Endothelial cell of umbilical vein (primary cell): ENCODE measurements at regions not wholly inside any gene's neighbourhood (a gene's known extent, or its start where the extent isn't known, plus 50 kb on each side); places are given as distances from the start of the nearest gene placed in this dataset.

Experiments used
- BruUV-seq: library from RNA; stranded (reverse); fragments of 400-500 nt; replicated peaks from 2 replicates; lab custom pipeline; 2021; lab: Mats Ljungman, UMichigan
- CTCF ChIA-PET: fragments of 300-600, 350-600 bp; sonication (Branson Sonifier 250); formaldehyde crosslinking; loops from one replicate; lab custom pipeline; 2021; ENCODE audit warnings: antibody characterized with exemption, inconsistent platforms; lab: Charles Lee
- POLR2A ChIA-PET: fragments of 300-600, 350-600 bp; sonication (Branson Sonifier 250); formaldehyde crosslinking; loops from one replicate; lab custom pipeline; 2021; ENCODE audit warnings: antibody characterized with exemption, inconsistent platforms; lab: Charles Lee
- DNase-seq: peaks from one replicate; pipeline ENCODE4 v3.0.0-alpha.2; 2011; ENCODE audit warnings: low read depth, low spot score
- FAIRE-seq: peaks from 2 replicates; lab custom pipeline; 2011; peaks lifted over from hg19 to GRCh38; lab: Jason Lieb, UNC
- H2AFZ ChIP-seq: 2 replicates; pipeline ENCODE4 v1.6.0; 2012; ENCODE audit warnings: low read depth, low read length, control low read depth, inconsistent platforms
- H3K27ac ChIP-seq: 2 replicates; pipeline ENCODE4 v1.5.1; 2011; ENCODE audit warnings: low read depth, mild to moderate bottlenecking, control low read depth, low read length, moderate library complexity; ENCODE audit not compliant: insufficient read depth
- H3K27me3 ChIP-seq, 2 experiments: 2 replicates each; pipeline versions ENCODE4 v1.6.0 to v1.6.1; 2011; ENCODE audit warnings: low read length in 2 of 2, mixed read lengths in 1 of 2; ENCODE audit not compliant: control insufficient read depth in 2 of 2, insufficient read depth in 2 of 2
- H3K36me3 ChIP-seq, 2 experiments: 2 replicates in 1 of 2; 3 replicates in 1 of 2; pipeline ENCODE4 v1.5.1; 2011; ENCODE audit warnings: low read length in 2 of 2, mild to moderate bottlenecking in 1 of 2, moderate library complexity in 1 of 2; ENCODE audit not compliant: control insufficient read depth in 2 of 2, insufficient read depth in 2 of 2; ENCODE audit errors: extremely low read depth in 1 of 2
- H3K4me1 ChIP-seq: 3 replicates; pipeline ENCODE4 v1.5.1; 2011; ENCODE audit warnings: mild to moderate bottlenecking, low read length; ENCODE audit not compliant: control insufficient read depth, insufficient read depth; ENCODE audit errors: extremely low read depth
- H3K4me2 ChIP-seq: 2 replicates; pipeline ENCODE4 v1.6.1; 2011; ENCODE audit warnings: low read length, control low read depth, mixed read lengths; ENCODE audit not compliant: insufficient read depth
- H3K4me3 ChIP-seq, 3 experiments: fragments of 200-600 bp in 1 of 3; sonication (generic), shearing (Covaris generic) in 1 of 3; replicated peaks in 1 of 3; 2 replicates each; pipeline ENCODE4 v1.5.1; 2011 to 2016; ENCODE audit warnings: control low read depth in 3 of 3, low read length in 3 of 3, mild to moderate bottlenecking in 2 of 3, inconsistent platforms in 1 of 3, low read depth in 1 of 3, moderate library complexity in 1 of 3; ENCODE audit not compliant: insufficient read depth in 1 of 3
- H3K79me2 ChIP-seq: 2 replicates; pipeline ENCODE4 v1.6.0; 2012; ENCODE audit warnings: low read length, inconsistent platforms; ENCODE audit not compliant: control insufficient read depth, insufficient read depth
- H3K9ac ChIP-seq: replicated peaks from 2 replicates; pipeline ENCODE3; 2011; ENCODE audit warnings: low read length, control low read depth; ENCODE audit not compliant: insufficient read depth; ENCODE audit errors: extremely low read depth
- H3K9me1 ChIP-seq: replicated peaks from 3 replicates; pipeline ENCODE4 v1.6.0; 2011; ENCODE audit warnings: mild to moderate bottlenecking, low read length; ENCODE audit not compliant: control insufficient read depth, insufficient read depth; ENCODE audit errors: extremely low read depth
- H3K9me3 ChIP-seq: replicated peaks from 2 replicates; pipeline ENCODE4 v1.5.1; 2012; ENCODE audit warnings: low read length, inconsistent platforms; ENCODE audit not compliant: control insufficient read depth, insufficient read depth
- H4K20me1 ChIP-seq: replicated peaks from 2 replicates; pipeline ENCODE3; 2011; ENCODE audit warnings: mild to moderate bottlenecking, low read length; ENCODE audit not compliant: control insufficient read depth, insufficient read depth; ENCODE audit errors: extremely low read depth
- CTCF ChIP-seq, 2 donors: IDR thresholded peaks; 1 replicate in 1 of 2; 2 replicates in 1 of 2; pipeline ENCODE4 v1.5.1; 2011; ENCODE audit warnings: low read length in 2 of 2, mild to moderate bottlenecking in 2 of 2, moderate library complexity in 2 of 2, control low read depth in 1 of 2, inconsistent platforms in 1 of 2, low read depth in 1 of 2; ENCODE audit not compliant: insufficient read depth in 1 of 2; ENCODE audit errors: extremely low read depth in 1 of 2
- EZH2 ChIP-seq: IDR thresholded peaks from 2 replicates; pipeline ENCODE4 v1.6.1; 2012; ENCODE audit warnings: borderline replicate concordance, low read depth, mild to moderate bottlenecking, moderate library complexity, low read length, inconsistent platforms; ENCODE audit not compliant: severe bottlenecking
- FOS ChIP-seq: IDR thresholded peaks from 2 replicates; pipeline ENCODE4 v1.6.1; 2011; ENCODE audit warnings: mild to moderate bottlenecking, low read length, moderate library complexity, borderline replicate concordance; ENCODE audit not compliant: insufficient read depth
- GATA2 ChIP-seq: IDR thresholded peaks from 2 replicates; pipeline ENCODE4 v1.7.0; 2011; ENCODE audit warnings: low read depth, mild to moderate bottlenecking, moderate library complexity, mixed read lengths, low read length; ENCODE audit not compliant: insufficient read length, insufficient read depth
- JUN ChIP-seq: IDR thresholded peaks from 2 replicates; pipeline ENCODE4 v1.6.1; 2011; ENCODE audit warnings: borderline replicate concordance, low read depth; ENCODE audit not compliant: insufficient read length, insufficient read depth
- MAX ChIP-seq: IDR thresholded peaks from 2 replicates; pipeline ENCODE4 v1.6.1; 2011; ENCODE audit not compliant: insufficient read depth, insufficient read length
- MYC ChIP-seq: IDR thresholded peaks from one replicate; pipeline ENCODE4 v1.6.1; 2011; ENCODE audit warnings: mild to moderate bottlenecking, low read depth, low read length
- POLR2A ChIP-seq: IDR thresholded peaks from 2 replicates; pipeline ENCODE4 v1.6.1; 2012; ENCODE audit warnings: low read depth, mild to moderate bottlenecking, control low read depth, low read length
- POLR2AphosphoS5 ChIP-seq: IDR thresholded peaks from 2 replicates; pipeline ENCODE4 v1.6.1; 2012; ENCODE audit warnings: low read depth, mild to moderate bottlenecking, control low read depth, low read length, moderate library complexity; ENCODE audit not compliant: insufficient read depth
- dilution Hi-C: fragments of 300-500 bp; cut with MboI; formaldehyde crosslinking; loops from one replicate; pipeline ENCODE4 v1.15.0; 2019; ENCODE audit warnings: low sequenced_read_pairs; ENCODE audit not compliant: extremely low pct_ligation_motif_present
- intact Hi-C: fragments of 100-400 bp; cut with micrococcal nuclease; formaldehyde crosslinking; loops from one replicate; pipeline ENCODE4 v1.10.0; 2022

GRCh38 chrX:42715701-42716262 lies 62.2 kb downstream of the PPP1R2C start:
- no peaks in the 10 kb centered on the region for H3K79me2 ChIP-seq
- H3K9me3 ChIP-seq: no peaks in the 10 kb centered on the region
- intact Hi-C loops: no loop called here
- H3K4me3 ChIP-seq: no peak overlapping the region
- POLR2A ChIA-PET: no interaction called here
- DNase-seq: no peak
- no peaks in the 10 kb centered on the region for H4K20me1 ChIP-seq
- peak; percentile 47 for FAIRE-seq
- no peaks in the 10 kb centered on the region for H3K9me1 ChIP-seq
- dilution Hi-C loops: no loop called here
- no peak overlapping the region for H3K27ac ChIP-seq
- H3K4me1 ChIP-seq: no peaks in the 10 kb centered on the region
- no peak overlapping the region for H3K4me2 ChIP-seq
- TF ChIP-seq MYC: no peak
- TF ChIP-seq POLR2A: no peak
- no peak for TF ChIP-seq JUN
- no peak for TF ChIP-seq FOS
- TF ChIP-seq POLR2AphosphoS5: no peak
- no peak for TF ChIP-seq MAX
- TF ChIP-seq CTCF (IDR thresholded peaks at IDR 0.05; ENCODE audit: extremely low read depth in 1 of 2, insufficient read depth in 1 of 2, low read depth in 1 of 2, low read length in 2 of 2): no peak
- TF ChIP-seq GATA2: no peak
- no peak for TF ChIP-seq EZH2
- CTCF ChIA-PET: interaction anchor here (0.6 to 2.3 kb wide), 17 partner anchors 9 to 917 kb away, joined by 3 to 9 read pairs (median 3); no protein-coding TSS in a partner anchor
- no peak overlapping the region for H3K9ac ChIP-seq
- H3K36me3 ChIP-seq: no peaks in the 10 kb centered on the region
- BruUV-seq: no TSS peak
- peak overlapping the region; percentile 54 for H2AFZ ChIP-seq
- H3K27me3 ChIP-seq: no peaks in the 10 kb centered on the region
